GM12878 (cell line): ENCODE measurements at regions not wholly inside any gene's neighbourhood (a gene's known extent, or its start where the extent isn't known, plus 50 kb on each side); places are given as distances from the start of the nearest gene placed in this dataset.

Experiments
- ATAC-seq: fragments of 200-7000 bp; cut with Tn5 transposase; 3 replicates; pipeline ENCODE4 v1.9.1; 2020; ENCODE audit warnings: mild to moderate bottlenecking, moderate library complexity
- BruUV-seq: library from RNA; stranded (reverse); fragments of 400-500 nt; replicated peaks from 2 replicates; lab custom pipeline; 2021; lab: Mats Ljungman, UMichigan
- CTCF ChIA-PET: fragments of 300-600 bp; sonication (Branson Sonifier 250); formaldehyde crosslinking; extraction: SDS; loops from one replicate; lab custom pipeline; 2021; ENCODE audit warnings: inconsistent platforms; lab: Yijun Ruan, JAX
- POLR2A ChIA-PET: fragments of 350-600 bp; formaldehyde crosslinking; extraction: SDS; loops from one replicate; lab custom pipeline; 2021; ENCODE audit warnings: inconsistent platforms; lab: Charles Lee
- RAD21 ChIA-PET: fragments of 300-600 bp; sonication (Branson Sonifier 250); formaldehyde crosslinking; loops from one replicate; lab custom pipeline; 2023; ENCODE audit warnings: antibody characterized with exemption; ENCODE audit not compliant: unreplicated experiment; lab: Charles Lee
- SMC1A ChIA-PET: fragments of 300-600 bp; sonication (Branson Sonifier 250); formaldehyde crosslinking; loops from one replicate; lab custom pipeline; 2023; ENCODE audit not compliant: unreplicated experiment, uncharacterized antibody; lab: Charles Lee
- DNase-seq: peaks from one replicate; pipeline ENCODE4 v3.0.0-alpha.2; 2011; ENCODE audit warnings: low read depth, low spot score
- FAIRE-seq: peaks from 3 replicates; lab custom pipeline; 2011; peaks lifted over from hg19 to GRCh38; lab: Jason Lieb, UNC
- H2AFZ ChIP-seq: 2 replicates; pipeline ENCODE4 v1.6.0; 2011; ENCODE audit warnings: low read depth, low read length, control low read depth; ENCODE audit not compliant: control insufficient read depth
- H3K27ac ChIP-seq: 2 replicates; pipeline ENCODE4 v1.5.1; 2011; ENCODE audit warnings: control low read depth; ENCODE audit not compliant: control insufficient read depth, insufficient read depth
- H3K27me3 ChIP-seq, 2 experiments: replicated peaks in 1 of 2; 2 replicates each; pipeline versions ENCODE4 v1.6.0 to v1.6.1; 2011; ENCODE audit warnings: low read length in 1 of 2; ENCODE audit not compliant: control insufficient read depth in 2 of 2, insufficient read depth in 2 of 2
- H3K36me3 ChIP-seq, 2 experiments: 2 replicates each; pipeline ENCODE4 v1.5.1; 2011; ENCODE audit warnings: low read length in 1 of 2; ENCODE audit not compliant: control insufficient read depth in 2 of 2, insufficient read depth in 2 of 2
- H3K4me1 ChIP-seq: 2 replicates; pipeline ENCODE4 v1.6.1; 2011; ENCODE audit warnings: mild to moderate bottlenecking, low read length, moderate library complexity, mixed read lengths; ENCODE audit not compliant: control insufficient read depth, insufficient read depth
- H3K4me2 ChIP-seq: 2 replicates; pipeline ENCODE4 v1.6.0; 2011; ENCODE audit warnings: control low read depth; ENCODE audit not compliant: control insufficient read depth, insufficient read depth
- H3K4me3 ChIP-seq: fragments of 200-600 bp; sonication (generic); 2 replicates; pipeline ENCODE4 v1.5.1; 2016
- H3K79me2 ChIP-seq: 2 replicates; pipeline ENCODE4 v1.6.0; 2011; ENCODE audit warnings: low read length; ENCODE audit not compliant: control insufficient read depth, insufficient read depth
- H3K9ac ChIP-seq: 2 replicates; pipeline ENCODE4 v1.8.0; 2011; ENCODE audit warnings: low read length, control low read depth, mixed read lengths; ENCODE audit not compliant: control insufficient read depth, insufficient read depth
- H3K9me3 ChIP-seq: replicated peaks from 3 replicates; pipeline ENCODE4 v1.5.1; 2011; ENCODE audit warnings: mild to moderate bottlenecking, low read length; ENCODE audit not compliant: control insufficient read depth, insufficient read depth
- H4K20me1 ChIP-seq: 2 replicates; pipeline ENCODE4 v1.6.0; 2011; ENCODE audit not compliant: control insufficient read depth, insufficient read depth
- BHLHE40 ChIP-seq, 2 experiments: fragments of 450-650 bp in 1 of 2; IDR thresholded peaks; 2 replicates each; pipeline ENCODE4 v1.6.1; 2011 to 2017; ENCODE audit warnings: low read depth in 2 of 2, borderline replicate concordance in 1 of 2, improper control_type of control experiment in 1 of 2, low read length in 1 of 2, mild to moderate bottlenecking in 1 of 2
- CBX3 ChIP-seq: fragments of 200-600 bp; sonication (generic); IDR thresholded peaks from 2 replicates; pipeline ENCODE4 v1.6.1; 2016; ENCODE audit warnings: low read depth, borderline replicate concordance
- CREB1 ChIP-seq: IDR thresholded peaks from 2 replicates; pipeline ENCODE4 v1.6.1; 2012; ENCODE audit warnings: low read depth, mild to moderate bottlenecking, inconsistent platforms
- HCFC1 ChIP-seq: fragments of 150-350 bp; IDR thresholded peaks from 2 replicates; pipeline ENCODE4 v1.6.1; 2014; ENCODE audit warnings: low read length
- MYC ChIP-seq: IDR thresholded peaks from 2 replicates; pipeline ENCODE4 v1.6.1; 2011; ENCODE audit warnings: mild to moderate bottlenecking, low read length, moderate library complexity, inconsistent platforms; ENCODE audit not compliant: insufficient read depth, insufficient replicate concordance, insufficient read length, severe bottlenecking
- SREBF2 ChIP-seq: IDR thresholded peaks from 2 replicates; pipeline ENCODE4 v1.6.1; 2012; ENCODE audit warnings: mild to moderate bottlenecking, low read length
- TCF7 ChIP-seq: IDR thresholded peaks from 2 replicates; pipeline ENCODE4 v1.6.1; 2014; ENCODE audit warnings: antibody characterized with exemption, borderline replicate concordance
- WGBS: methylation state at CpG from one replicate; pipeline ENCODE4 v1.1.6; 2016; ENCODE audit warnings: low lambda C conversion rate; ENCODE audit not compliant: insufficient replicate concordance, insufficient coverage; ENCODE audit errors: missing lambda C conversion rate; 5-methylcytosine and 5-hydroxymethylcytosine counted together
- in situ Hi-C: fragments of 300-500 bp; cut with MboI; formaldehyde crosslinking; loops from 9 replicates; pipeline ENCODE4 v1.14.3; 2018; ENCODE audit warnings: mixed read lengths
- intact Hi-C: fragments of 100-400 bp; cut with micrococcal nuclease; formaldehyde crosslinking; loops from one replicate; pipeline ENCODE4 v1.14.2; 2022; ENCODE audit not compliant: unreplicated experiment
- TF ChIP-seq, protein P1 (sequence below): fragments of 450-650 bp; formaldehyde crosslinking; IDR thresholded peaks from 2 replicates; pipeline ENCODE4 v1.4.0; 2022; ENCODE audit warnings: mild to moderate bottlenecking, moderate library complexity
- TF ChIP-seq, protein P2 (sequence below): fragments of 450-650 bp; formaldehyde crosslinking; IDR thresholded peaks from 2 replicates; pipeline ENCODE4 v1.5.0; 2022; ENCODE audit warnings: mild to moderate bottlenecking, missing genetic modification characterization

DNA sequence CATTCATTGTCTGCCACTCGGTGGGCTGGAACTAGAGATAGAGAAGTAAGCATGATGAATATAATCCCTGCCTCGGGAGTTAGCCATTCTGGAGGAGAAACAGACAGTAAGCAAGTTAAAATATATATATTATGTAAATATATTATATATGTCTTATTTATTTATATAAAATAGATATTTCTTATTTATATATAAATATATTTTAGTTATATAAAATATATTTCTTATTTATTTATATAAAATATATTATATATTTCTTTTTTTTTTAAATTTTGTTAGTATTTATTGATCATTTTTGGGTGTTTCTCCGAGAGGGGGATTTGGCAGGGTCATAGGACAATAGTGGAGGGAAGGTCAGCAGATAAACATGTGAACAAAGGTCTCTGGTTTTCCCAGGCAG lies 78.1 kb upstream of the TBX5 start:
- DNase-seq: no peak
- no peak for TF ChIP-seq TCF7
- TF ChIP-seq, protein P1, sequence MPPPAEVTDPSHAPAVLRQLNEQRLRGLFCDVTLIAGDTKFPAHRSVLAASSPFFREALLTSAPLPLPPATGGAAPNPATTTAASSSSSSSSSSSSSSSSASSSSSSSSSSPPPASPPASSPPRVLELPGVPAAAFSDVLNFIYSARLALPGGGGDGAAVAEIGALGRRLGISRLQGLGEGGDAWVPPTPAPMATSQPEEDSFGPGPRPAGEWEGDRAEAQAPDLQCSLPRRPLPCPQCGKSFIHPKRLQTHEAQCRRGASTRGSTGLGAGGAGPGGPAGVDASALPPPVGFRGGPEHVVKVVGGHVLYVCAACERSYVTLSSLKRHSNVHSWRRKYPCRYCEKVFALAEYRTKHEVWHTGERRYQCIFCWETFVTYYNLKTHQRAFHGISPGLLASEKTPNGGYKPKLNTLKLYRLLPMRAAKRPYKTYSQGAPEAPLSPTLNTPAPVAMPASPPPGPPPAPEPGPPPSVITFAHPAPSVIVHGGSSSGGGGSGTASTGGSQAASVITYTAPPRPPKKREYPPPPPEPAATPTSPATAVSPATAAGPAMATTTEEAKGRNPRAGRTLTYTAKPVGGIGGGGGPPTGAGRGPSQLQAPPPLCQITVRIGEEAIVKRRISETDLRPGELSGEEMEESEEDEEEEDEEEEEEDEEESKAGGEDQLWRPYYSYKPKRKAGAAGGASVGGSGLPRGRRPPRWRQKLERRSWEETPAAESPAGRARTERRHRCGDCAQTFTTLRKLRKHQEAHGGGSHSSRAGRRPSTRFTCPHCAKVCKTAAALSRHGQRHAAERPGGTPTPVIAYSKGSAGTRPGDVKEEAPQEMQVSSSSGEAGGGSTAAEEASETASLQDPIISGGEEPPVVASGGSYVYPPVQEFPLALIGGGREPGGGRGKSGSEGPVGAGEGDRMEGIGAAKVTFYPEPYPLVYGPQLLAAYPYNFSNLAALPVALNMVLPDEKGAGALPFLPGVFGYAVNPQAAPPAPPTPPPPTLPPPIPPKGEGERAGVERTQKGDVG (CRISPR knock-in tag): no peak
- H3K4me3 ChIP-seq: no peak overlapping the region
- no peaks in the 10 kb centered on the region for H3K4me1 ChIP-seq
- no peak for ATAC-seq
- no peak overlapping the region for H3K27ac ChIP-seq
- H3K36me3 ChIP-seq: no peaks in the 10 kb centered on the region
- ChIA-PET SMC1A (interaction anchor here (1.6 kb wide), 1 partner anchor 11 kb away, joined by 4 read pairs; no protein-coding TSS in a partner anchor), RAD21 (no interaction called here), POLR2A (no interaction called here), CTCF (no interaction called here)
- no peaks in the 10 kb centered on the region for H4K20me1 ChIP-seq
- WGBS: 2% methylated on average over 3 of the region's 3 CpGs
- in situ Hi-C loops (no loop called here), intact Hi-C loops (no loop called here)
- H3K4me2 ChIP-seq: no peak overlapping the region
- no peak overlapping the region for H2AFZ ChIP-seq
- BruUV-seq: no TSS peak
- no peaks in the 10 kb centered on the region for H3K79me2 ChIP-seq
- no peak overlapping the region for H3K9ac ChIP-seq
- H3K9me3 ChIP-seq: no peaks in the 10 kb centered on the region
- peaks cover 7% of the 10 kb centered on the region in 2 experiments for H3K27me3 ChIP-seq
- FAIRE-seq: no peak

DNA sequence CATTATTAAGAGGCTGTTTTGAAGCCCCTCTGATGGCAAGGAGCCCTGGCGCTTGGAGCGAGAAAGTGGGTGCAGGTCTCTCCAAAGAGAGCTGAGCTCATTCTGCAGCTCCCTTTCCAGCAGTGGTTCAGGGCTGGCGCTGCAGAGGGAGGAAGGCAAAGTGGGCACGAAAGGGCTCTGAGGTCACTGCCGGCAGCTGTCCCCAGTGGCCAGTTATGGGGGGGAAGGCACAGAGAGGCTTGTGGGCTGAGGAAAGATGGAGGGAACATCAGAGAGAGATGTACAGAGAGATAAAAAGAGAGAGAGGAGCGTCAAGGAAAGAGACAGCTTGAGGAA lies 75.2 kb upstream of the TBX5 start:
- ATAC-seq: no peak
- H3K27ac ChIP-seq: no peak overlapping the region
- no peak overlapping the region for H2AFZ ChIP-seq
- H4K20me1 ChIP-seq: no peaks in the 10 kb centered on the region
- ChIA-PET SMC1A (no interaction called here), RAD21 (interaction anchor here (1.2 kb wide), 1 partner anchor 501 kb away, joined by 3 read pairs; no protein-coding TSS in a partner anchor), CTCF (no interaction called here), POLR2A (interaction anchor here (0.5 kb wide), 1 partner anchor 507 kb away, joined by 3 read pairs; no protein-coding TSS in a partner anchor)
- WGBS: 30% methylated on average over 6 of the region's 6 CpGs
- H3K79me2 ChIP-seq: no peaks in the 10 kb centered on the region
- no peak for FAIRE-seq
- no peaks in the 10 kb centered on the region for H3K9me3 ChIP-seq
- intact Hi-C loops: no loop called here
- in situ Hi-C loops: no loop called here
- no peaks in the 10 kb centered on the region for H3K36me3 ChIP-seq
- no peak overlapping the region for H3K9ac ChIP-seq
- H3K4me3 ChIP-seq: no peak overlapping the region
- H3K4me2 ChIP-seq: no peak overlapping the region
- peaks cover 7 to 11% of the 10 kb centered on the region in 2 experiments for H3K27me3 ChIP-seq
- no TSS peak for BruUV-seq
- no peaks in the 10 kb centered on the region for H3K4me1 ChIP-seq
- DNase-seq: no peak
- TF ChIP-seq CBX3: no peak
- TF ChIP-seq HCFC1: no peak
- TF ChIP-seq MYC: no peak
- no peak for TF ChIP-seq BHLHE40 (IDR thresholded peaks at IDR 0.05; ENCODE audit: borderline replicate concordance in 1 of 2, low read depth in 2 of 2, low read length in 1 of 2)
- TF ChIP-seq CREB1: no peak
- TF ChIP-seq, protein P2, sequence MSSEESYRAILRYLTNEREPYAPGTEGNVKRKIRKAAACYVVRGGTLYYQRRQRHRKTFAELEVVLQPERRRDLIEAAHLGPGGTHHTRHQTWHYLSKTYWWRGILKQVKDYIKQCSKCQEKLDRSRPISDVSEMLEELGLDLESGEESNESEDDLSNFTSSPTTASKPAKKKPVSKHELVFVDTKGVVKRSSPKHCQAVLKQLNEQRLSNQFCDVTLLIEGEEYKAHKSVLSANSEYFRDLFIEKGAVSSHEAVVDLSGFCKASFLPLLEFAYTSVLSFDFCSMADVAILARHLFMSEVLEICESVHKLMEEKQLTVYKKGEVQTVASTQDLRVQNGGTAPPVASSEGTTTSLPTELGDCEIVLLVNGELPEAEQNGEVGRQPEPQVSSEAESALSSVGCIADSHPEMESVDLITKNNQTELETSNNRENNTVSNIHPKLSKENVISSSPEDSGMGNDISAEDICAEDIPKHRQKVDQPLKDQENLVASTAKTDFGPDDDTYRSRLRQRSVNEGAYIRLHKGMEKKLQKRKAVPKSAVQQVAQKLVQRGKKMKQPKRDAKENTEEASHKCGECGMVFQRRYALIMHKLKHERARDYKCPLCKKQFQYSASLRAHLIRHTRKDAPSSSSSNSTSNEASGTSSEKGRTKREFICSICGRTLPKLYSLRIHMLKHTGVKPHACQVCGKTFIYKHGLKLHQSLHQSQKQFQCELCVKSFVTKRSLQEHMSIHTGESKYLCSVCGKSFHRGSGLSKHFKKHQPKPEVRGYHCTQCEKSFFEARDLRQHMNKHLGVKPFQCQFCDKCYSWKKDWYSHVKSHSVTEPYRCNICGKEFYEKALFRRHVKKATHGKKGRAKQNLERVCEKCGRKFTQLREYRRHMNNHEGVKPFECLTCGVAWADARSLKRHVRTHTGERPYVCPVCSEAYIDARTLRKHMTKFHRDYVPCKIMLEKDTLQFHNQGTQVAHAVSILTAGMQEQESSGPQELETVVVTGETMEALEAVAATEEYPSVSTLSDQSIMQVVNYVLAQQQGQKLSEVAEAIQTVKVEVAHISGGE (CRISPR knock-in tag): no peak
- no peak for TF ChIP-seq SREBF2
